SK-N-SH (cell line): ENCODE measurements at regions not wholly inside any gene's neighbourhood (a gene's known extent, or its start where the extent isn't known, plus 50 kb on each side); places are given as distances from the start of the nearest gene placed in this dataset.
A peak's percentile ranks its signal among the peaks of the same experiment; 100 is the strongest.

Experiments
- CTCF ChIA-PET: fragments of 300-600, 350-600 bp; formaldehyde crosslinking; extraction: SDS; loops from one replicate; lab custom pipeline; 2021; lab: Yijun Ruan, JAX
- POLR2A ChIA-PET: fragments of 350-600 bp; sonication (Branson Sonifier 250); formaldehyde crosslinking; extraction: SDS; loops from one replicate; lab custom pipeline; 2020; ENCODE audit warnings: antibody characterized with exemption, inconsistent platforms; lab: Yijun Ruan, JAX
- DNase-seq: peaks from one replicate; pipeline ENCODE4 v3.0.0; 2012
- H2AFZ ChIP-seq: fragments of 200-600 bp; sonication (generic); 2 replicates; pipeline ENCODE4 v1.8.1; 2016; ENCODE audit warnings: antibody characterized with exemption, mild to moderate bottlenecking, low read depth
- H3F3A ChIP-seq: fragments of 200-600 bp; sonication (generic); replicated peaks from 2 replicates; pipeline ENCODE3; 2016; ENCODE audit warnings: antibody characterized with exemption, mild to moderate bottlenecking; ENCODE audit not compliant: insufficient read depth
- H3K27ac ChIP-seq, 2 experiments: fragments of 200-500 bp in 1 of 2; fragments of 200-600 bp in 1 of 2; sonication (Bioruptor generic) in 1 of 2; sonication (generic), shearing (Covaris generic) in 1 of 2; 2 replicates each; pipeline versions ENCODE4 v1.5.1 to v1.6.1; 2014 to 2016; ENCODE audit warnings: low read depth in 2 of 2, inconsistent platforms in 1 of 2, low read length in 1 of 2, mild to moderate bottlenecking in 1 of 2, mixed read lengths in 1 of 2
- H3K27me3 ChIP-seq: fragments of 200-600 bp; sonication (generic), shearing (Covaris generic); 2 replicates; pipeline ENCODE4 v1.6.1; 2016; ENCODE audit warnings: mixed run types; ENCODE audit not compliant: insufficient read depth
- H3K36me3 ChIP-seq, 2 experiments: fragments of 200-500 bp in 1 of 2; fragments of 200-600 bp in 1 of 2; sonication (Bioruptor generic) in 1 of 2; sonication (generic) in 1 of 2; replicated peaks in 1 of 2; 2 replicates each; pipeline versions ENCODE3 to v1.5.1; 2014 to 2016; ENCODE audit warnings: low read length in 1 of 2, mild to moderate bottlenecking in 1 of 2; ENCODE audit not compliant: insufficient read depth in 2 of 2, control insufficient read depth in 1 of 2
- H3K4me1 ChIP-seq, 2 experiments: fragments of 200-500 bp in 1 of 2; fragments of 200-600 bp in 1 of 2; sonication (Bioruptor generic) in 1 of 2; sonication (generic), shearing (Covaris generic) in 1 of 2; 2 replicates each; pipeline versions ENCODE4 v1.5.1 to v1.6.1; 2014 to 2016; ENCODE audit warnings: low read depth in 1 of 2, low read length in 1 of 2, mixed run types in 1 of 2; ENCODE audit not compliant: insufficient read depth in 2 of 2, control insufficient read depth in 1 of 2
- H3K4me2 ChIP-seq: fragments of 200-600 bp; sonication (generic), shearing (Covaris generic); 2 replicates; pipeline ENCODE4 v1.6.1; 2017; ENCODE audit warnings: mixed run types
- H3K4me3 ChIP-seq, 2 experiments: fragments of 200-500 bp in 1 of 2; fragments of 200-600 bp in 1 of 2; sonication (Bioruptor generic) in 1 of 2; sonication (generic), shearing (Covaris generic) in 1 of 2; 2 replicates each; pipeline versions ENCODE4 v1.5.1 to v1.8.1; 2014 to 2016; ENCODE audit warnings: low read depth in 2 of 2, inconsistent platforms in 1 of 2, low read length in 1 of 2, mild to moderate bottlenecking in 1 of 2, mixed read lengths in 1 of 2, moderate library complexity in 1 of 2
- H3K79me2 ChIP-seq: fragments of 200-600 bp; sonication (generic); 2 replicates; pipeline ENCODE4 v1.8.1; 2017; ENCODE audit warnings: mild to moderate bottlenecking; ENCODE audit not compliant: insufficient read depth
- H3K9ac ChIP-seq: fragments of 200-600 bp; sonication (generic); 2 replicates; pipeline ENCODE4 v1.6.1; 2017; ENCODE audit warnings: mixed run types
- H3K9me2 ChIP-seq: fragments of 200-600 bp; sonication (generic); 2 replicates; pipeline ENCODE4 v1.6.1; 2017; ENCODE audit warnings: mixed run types
- H3K9me3 ChIP-seq: fragments of 200-600 bp; sonication (generic); 2 replicates; pipeline ENCODE4 v1.6.1; 2017; ENCODE audit warnings: mixed run types, mild to moderate bottlenecking, moderate library complexity
- H4K20me1 ChIP-seq: fragments of 200-600 bp; sonication (generic); 2 replicates; pipeline ENCODE4 v1.6.1; 2017; ENCODE audit warnings: mild to moderate bottlenecking, mixed run types; ENCODE audit not compliant: insufficient read depth
- CHD2 ChIP-seq: fragments of 150-350 bp; IDR thresholded peaks from 2 replicates; pipeline ENCODE4 v1.6.1; 2018; ENCODE audit warnings: low read length; ENCODE audit not compliant: partially characterized antibody
- ELF1 ChIP-seq: IDR thresholded peaks from 2 replicates; pipeline ENCODE4 v1.4.0; 2012
- JUND ChIP-seq: IDR thresholded peaks from 2 replicates; pipeline ENCODE4 v1.4.0; 2012
- MXI1 ChIP-seq: IDR thresholded peaks from 2 replicates; pipeline ENCODE4 v1.6.1; 2012; ENCODE audit warnings: mild to moderate bottlenecking, low read depth, low read length, improper control_type of control experiment
- POLR2AphosphoS5 ChIP-seq: IDR thresholded peaks from 2 replicates; pipeline ENCODE4 v1.6.1; 2012; ENCODE audit warnings: low read depth, low read length
- RXRA ChIP-seq: IDR thresholded peaks from 2 replicates; pipeline ENCODE4 v1.4.0; 2012; ENCODE audit warnings: low read depth, mild to moderate bottlenecking, borderline replicate concordance
- TCF12 ChIP-seq: IDR thresholded peaks from 2 replicates; pipeline ENCODE4 v1.4.0; 2012
- TEAD4 ChIP-seq: IDR thresholded peaks from 2 replicates; pipeline ENCODE4 v1.4.0; 2012; ENCODE audit warnings: mild to moderate bottlenecking, borderline replicate concordance; ENCODE audit not compliant: insufficient read depth
- WGBS: methylation state at CpG from one replicate; pipeline ENCODE4 v1.1.6; 2017; ENCODE audit warnings: low lambda C conversion rate; 5-methylcytosine and 5-hydroxymethylcytosine counted together
- TF ChIP-seq, protein P1 (sequence below): fragments of 150-350 bp; IDR thresholded peaks from 2 replicates; pipeline ENCODE4 v1.6.1; 2016; ENCODE audit warnings: mild to moderate bottlenecking, low read depth, low read length
- TF ChIP-seq, protein P2 (sequence below): IDR thresholded peaks from 2 replicates; pipeline ENCODE4; 2012
- TF ChIP-seq, protein P3 (sequence below): IDR thresholded peaks from 2 replicates; pipeline ENCODE4 v1.4.0; 2012; ENCODE audit warnings: low read depth, borderline replicate concordance
- TF ChIP-seq, protein P4 (sequence below): IDR thresholded peaks from 2 replicates; pipeline ENCODE4 v1.4.0; 2012; ENCODE audit warnings: low read depth
- TF ChIP-seq, protein P5 (sequence below): IDR thresholded peaks from 2 replicates; pipeline ENCODE4 v1.4.0; 2012; ENCODE audit warnings: low read depth, borderline replicate concordance
- TF ChIP-seq, protein P6 (sequence below): fragments of 150-350 bp; IDR thresholded peaks from 2 replicates; pipeline ENCODE4 v1.6.1; 2017; ENCODE audit warnings: antibody characterized with exemption, low read length, low read depth, borderline replicate concordance
- TF ChIP-seq, protein P7 (sequence below): IDR thresholded peaks from 2 replicates; pipeline ENCODE4 v1.6.1; 2012; ENCODE audit warnings: mild to moderate bottlenecking, low read depth, low read length, moderate library complexity

DNA sequence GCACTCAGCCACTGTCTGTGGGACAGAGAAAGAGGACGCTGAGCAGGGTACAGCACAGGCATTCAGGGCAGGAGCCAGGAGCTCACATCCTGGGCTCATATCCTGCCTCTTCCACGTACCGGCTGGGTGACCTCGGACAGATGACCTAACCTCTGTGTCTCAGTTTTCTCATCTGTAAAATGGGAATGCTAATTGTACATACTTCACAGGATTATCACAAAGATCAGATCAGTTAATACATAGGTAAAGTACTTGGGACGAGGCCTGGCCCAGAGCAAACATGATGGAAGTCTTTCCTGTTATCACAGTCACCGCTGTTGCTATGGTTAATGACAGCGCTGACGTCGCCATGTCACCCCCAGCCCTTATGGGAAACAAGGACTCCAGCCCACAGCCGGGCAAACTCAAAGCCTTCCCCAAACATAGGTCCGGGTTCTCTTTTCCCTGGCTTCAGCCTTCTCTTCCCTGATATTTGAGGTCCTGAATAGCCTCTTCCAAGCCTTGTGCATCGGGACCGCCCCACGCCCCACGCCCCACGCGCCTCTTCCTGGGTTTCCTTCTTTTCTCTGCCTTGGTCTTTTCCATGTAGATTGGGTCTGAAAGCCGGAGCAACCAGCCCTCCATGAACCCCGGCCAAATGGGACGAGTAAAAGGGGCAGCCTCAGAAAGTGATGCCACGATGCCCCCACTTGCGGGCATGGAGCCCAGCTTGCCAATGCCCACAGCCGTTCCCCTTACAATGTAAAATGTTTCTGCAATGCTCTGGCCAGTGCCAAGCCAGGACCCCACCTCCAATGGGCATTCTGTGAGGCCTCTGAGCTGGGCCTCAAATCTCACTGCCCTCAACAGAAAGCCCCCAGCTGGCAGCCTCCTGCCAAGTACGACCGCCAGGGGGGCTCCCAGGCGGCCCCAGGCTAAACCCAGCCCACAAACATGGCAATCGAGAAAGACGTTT lies 125.4 kb downstream of the RFLNA start (continued):
- TF ChIP-seq, protein P1, sequence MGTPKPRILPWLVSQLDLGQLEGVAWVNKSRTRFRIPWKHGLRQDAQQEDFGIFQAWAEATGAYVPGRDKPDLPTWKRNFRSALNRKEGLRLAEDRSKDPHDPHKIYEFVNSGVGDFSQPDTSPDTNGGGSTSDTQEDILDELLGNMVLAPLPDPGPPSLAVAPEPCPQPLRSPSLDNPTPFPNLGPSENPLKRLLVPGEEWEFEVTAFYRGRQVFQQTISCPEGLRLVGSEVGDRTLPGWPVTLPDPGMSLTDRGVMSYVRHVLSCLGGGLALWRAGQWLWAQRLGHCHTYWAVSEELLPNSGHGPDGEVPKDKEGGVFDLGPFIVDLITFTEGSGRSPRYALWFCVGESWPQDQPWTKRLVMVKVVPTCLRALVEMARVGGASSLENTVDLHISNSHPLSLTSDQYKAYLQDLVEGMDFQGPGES, result no peak
- TF ChIP-seq, protein P2, sequence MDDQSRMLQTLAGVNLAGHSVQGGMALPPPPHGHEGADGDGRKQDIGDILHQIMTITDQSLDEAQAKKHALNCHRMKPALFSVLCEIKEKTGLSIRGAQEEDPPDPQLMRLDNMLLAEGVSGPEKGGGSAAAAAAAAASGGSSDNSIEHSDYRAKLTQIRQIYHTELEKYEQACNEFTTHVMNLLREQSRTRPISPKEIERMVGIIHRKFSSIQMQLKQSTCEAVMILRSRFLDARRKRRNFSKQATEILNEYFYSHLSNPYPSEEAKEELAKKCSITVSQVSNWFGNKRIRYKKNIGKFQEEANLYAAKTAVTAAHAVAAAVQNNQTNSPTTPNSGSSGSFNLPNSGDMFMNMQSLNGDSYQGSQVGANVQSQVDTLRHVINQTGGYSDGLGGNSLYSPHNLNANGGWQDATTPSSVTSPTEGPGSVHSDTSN, result no peak
- TF ChIP-seq ELF1 (no peak), JUND (no peak), RXRA (no peak)
- TF ChIP-seq, protein P3, sequence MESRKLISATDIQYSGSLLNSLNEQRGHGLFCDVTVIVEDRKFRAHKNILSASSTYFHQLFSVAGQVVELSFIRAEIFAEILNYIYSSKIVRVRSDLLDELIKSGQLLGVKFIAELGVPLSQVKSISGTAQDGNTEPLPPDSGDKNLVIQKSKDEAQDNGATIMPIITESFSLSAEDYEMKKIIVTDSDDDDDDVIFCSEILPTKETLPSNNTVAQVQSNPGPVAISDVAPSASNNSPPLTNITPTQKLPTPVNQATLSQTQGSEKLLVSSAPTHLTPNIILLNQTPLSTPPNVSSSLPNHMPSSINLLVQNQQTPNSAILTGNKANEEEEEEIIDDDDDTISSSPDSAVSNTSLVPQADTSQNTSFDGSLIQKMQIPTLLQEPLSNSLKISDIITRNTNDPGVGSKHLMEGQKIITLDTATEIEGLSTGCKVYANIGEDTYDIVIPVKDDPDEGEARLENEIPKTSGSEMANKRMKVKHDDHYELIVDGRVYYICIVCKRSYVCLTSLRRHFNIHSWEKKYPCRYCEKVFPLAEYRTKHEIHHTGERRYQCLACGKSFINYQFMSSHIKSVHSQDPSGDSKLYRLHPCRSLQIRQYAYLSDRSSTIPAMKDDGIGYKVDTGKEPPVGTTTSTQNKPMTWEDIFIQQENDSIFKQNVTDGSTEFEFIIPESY, result no peak
- TF ChIP-seq, protein P4, sequence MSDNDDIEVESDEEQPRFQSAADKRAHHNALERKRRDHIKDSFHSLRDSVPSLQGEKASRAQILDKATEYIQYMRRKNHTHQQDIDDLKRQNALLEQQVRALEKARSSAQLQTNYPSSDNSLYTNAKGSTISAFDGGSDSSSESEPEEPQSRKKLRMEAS, result no peak

DNA sequence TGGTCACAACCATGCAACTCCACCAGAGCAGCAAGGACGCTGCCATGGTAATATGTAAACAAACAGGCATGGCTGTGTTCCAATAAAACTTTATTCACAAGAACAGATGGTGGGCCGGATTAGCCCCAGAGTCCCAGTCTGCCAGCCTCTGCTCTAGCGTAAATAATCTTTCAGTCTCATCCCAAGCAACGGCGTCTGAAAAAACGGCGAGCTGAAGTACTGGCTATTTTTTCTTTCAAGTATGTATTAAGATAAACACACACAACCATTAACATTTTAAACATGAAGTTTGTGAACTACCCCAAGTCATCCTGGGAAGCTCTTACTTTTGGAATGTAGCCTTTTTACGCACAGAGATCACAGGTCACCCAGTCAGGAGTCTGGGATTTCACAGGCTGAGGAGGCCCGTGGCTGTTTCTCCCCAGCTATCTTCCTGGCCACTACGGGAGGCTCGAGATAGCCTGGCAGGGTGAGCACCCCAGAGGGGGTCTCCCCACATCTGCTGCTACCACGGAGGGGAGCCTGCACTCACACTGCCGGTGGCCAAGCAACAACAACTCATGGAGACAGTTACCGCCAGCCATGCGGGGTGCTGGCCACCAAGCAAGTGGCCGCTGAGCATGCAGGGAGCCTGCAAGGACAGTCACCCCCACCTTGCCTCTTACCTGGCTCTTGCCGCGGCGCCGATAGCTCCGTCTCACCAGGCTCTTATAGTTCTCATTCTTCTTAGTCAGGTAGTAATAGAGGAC lies 124.6 kb downstream of the RFLNA start:
- no peaks in the 10 kb centered on the region for H3K9me3 ChIP-seq
- no peaks in the 10 kb centered on the region for H3K27me3 ChIP-seq
- POLR2A ChIA-PET, result no interaction called here
- H3K36me3 ChIP-seq, result peaks cover 20 to 46% of the 10 kb centered on the region in 2 experiments
- H3K9ac ChIP-seq, result no peak overlapping the region
- H3K79me2 ChIP-seq, result peaks cover 62% of the 10 kb centered on the region; the same call in 1 of the 2 replicates
- peak overlapping the region in 1 of 2 experiments; percentile 16; a peak in 1 of 4 replicates for H3K27ac ChIP-seq
- no peaks in the 10 kb centered on the region for H3K9me2 ChIP-seq
- H3F3A ChIP-seq, result peaks cover 16% of the 10 kb centered on the region
- no peak for DNase-seq
- H2AFZ ChIP-seq, result no peak overlapping the region
- 96% methylated on average over 17 of the region's 21 CpGs for WGBS
- H3K4me2 ChIP-seq, result no peak overlapping the region
- H3K4me3 ChIP-seq, result no peak overlapping the region
- H3K4me1 ChIP-seq, result peaks cover 17 to 54% of the 10 kb centered on the region in 2 experiments
- CTCF ChIA-PET, result interaction anchor here (1.1 to 5.9 kb wide), 3 partner anchors 9 to 22 kb away, joined by 3 to 36 read pairs (median 4); no protein-coding TSS in a partner anchor
- no peaks in the 10 kb centered on the region; the same call in 1 of the 2 replicates for H4K20me1 ChIP-seq
- TF ChIP-seq MXI1, result no peak
- no peak for TF ChIP-seq POLR2AphosphoS5
- TF ChIP-seq TCF12, result no peak
- no peak for TF ChIP-seq CHD2
- TF ChIP-seq, protein P4, result no peak
- TF ChIP-seq, protein P2, result no peak
- TF ChIP-seq, protein P5, sequence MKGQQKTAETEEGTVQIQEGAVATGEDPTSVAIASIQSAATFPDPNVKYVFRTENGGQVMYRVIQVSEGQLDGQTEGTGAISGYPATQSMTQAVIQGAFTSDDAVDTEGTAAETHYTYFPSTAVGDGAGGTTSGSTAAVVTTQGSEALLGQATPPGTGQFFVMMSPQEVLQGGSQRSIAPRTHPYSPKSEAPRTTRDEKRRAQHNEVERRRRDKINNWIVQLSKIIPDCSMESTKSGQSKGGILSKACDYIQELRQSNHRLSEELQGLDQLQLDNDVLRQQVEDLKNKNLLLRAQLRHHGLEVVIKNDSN, result no peak
- TF ChIP-seq, protein P6, sequence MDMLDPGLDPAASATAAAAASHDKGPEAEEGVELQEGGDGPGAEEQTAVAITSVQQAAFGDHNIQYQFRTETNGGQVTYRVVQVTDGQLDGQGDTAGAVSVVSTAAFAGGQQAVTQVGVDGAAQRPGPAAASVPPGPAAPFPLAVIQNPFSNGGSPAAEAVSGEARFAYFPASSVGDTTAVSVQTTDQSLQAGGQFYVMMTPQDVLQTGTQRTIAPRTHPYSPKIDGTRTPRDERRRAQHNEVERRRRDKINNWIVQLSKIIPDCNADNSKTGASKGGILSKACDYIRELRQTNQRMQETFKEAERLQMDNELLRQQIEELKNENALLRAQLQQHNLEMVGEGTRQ, result no peak
- TF ChIP-seq, protein P7, sequence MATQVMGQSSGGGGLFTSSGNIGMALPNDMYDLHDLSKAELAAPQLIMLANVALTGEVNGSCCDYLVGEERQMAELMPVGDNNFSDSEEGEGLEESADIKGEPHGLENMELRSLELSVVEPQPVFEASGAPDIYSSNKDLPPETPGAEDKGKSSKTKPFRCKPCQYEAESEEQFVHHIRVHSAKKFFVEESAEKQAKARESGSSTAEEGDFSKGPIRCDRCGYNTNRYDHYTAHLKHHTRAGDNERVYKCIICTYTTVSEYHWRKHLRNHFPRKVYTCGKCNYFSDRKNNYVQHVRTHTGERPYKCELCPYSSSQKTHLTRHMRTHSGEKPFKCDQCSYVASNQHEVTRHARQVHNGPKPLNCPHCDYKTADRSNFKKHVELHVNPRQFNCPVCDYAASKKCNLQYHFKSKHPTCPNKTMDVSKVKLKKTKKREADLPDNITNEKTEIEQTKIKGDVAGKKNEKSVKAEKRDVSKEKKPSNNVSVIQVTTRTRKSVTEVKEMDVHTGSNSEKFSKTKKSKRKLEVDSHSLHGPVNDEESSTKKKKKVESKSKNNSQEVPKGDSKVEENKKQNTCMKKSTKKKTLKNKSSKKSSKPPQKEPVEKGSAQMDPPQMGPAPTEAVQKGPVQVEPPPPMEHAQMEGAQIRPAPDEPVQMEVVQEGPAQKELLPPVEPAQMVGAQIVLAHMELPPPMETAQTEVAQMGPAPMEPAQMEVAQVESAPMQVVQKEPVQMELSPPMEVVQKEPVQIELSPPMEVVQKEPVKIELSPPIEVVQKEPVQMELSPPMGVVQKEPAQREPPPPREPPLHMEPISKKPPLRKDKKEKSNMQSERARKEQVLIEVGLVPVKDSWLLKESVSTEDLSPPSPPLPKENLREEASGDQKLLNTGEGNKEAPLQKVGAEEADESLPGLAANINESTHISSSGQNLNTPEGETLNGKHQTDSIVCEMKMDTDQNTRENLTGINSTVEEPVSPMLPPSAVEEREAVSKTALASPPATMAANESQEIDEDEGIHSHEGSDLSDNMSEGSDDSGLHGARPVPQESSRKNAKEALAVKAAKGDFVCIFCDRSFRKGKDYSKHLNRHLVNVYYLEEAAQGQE, result no peak
- TF ChIP-seq TEAD4, result no peak
